HCT116 (cell line): ENCODE measurements at regions not wholly inside any gene's neighbourhood (a gene's known extent, or its start where the extent isn't known, plus 50 kb on each side); places are given as distances from the start of the nearest gene placed in this dataset.

Experiments used
- ATAC-seq: fragments of 200-7000 bp; cut with Tn5 transposase; 2 replicates; pipeline ENCODE4 v1.9.1; 2020; ENCODE audit warnings: mild to moderate bottlenecking, moderate library complexity
- BruUV-seq: library from RNA; stranded (reverse); fragments of 400-500 nt; replicated peaks from 2 replicates; lab custom pipeline; 2021; lab: Mats Ljungman, UMichigan
- CTCF ChIA-PET: fragments of 300-600 bp; sonication (Branson Sonifier 250); formaldehyde crosslinking; loops from one replicate; lab custom pipeline; 2021; ENCODE audit warnings: antibody characterized with exemption; lab: Charles Lee
- POLR2A ChIA-PET: fragments of 300-600, 350-600 bp; sonication (Branson Sonifier 250); formaldehyde crosslinking; loops from one replicate; lab custom pipeline; 2021; ENCODE audit warnings: antibody characterized with exemption; lab: Charles Lee
- RAD21 ChIA-PET, 2 experiments: fragments of 300-600 bp; sonication (Branson Sonifier 250); formaldehyde crosslinking; loops; one replicate each; lab custom pipeline; 2023; ENCODE audit warnings: low total read pairs in 2 of 2; ENCODE audit not compliant: uncharacterized antibody in 2 of 2, unreplicated experiment in 2 of 2, low non-redundant PET in 1 of 2; lab: Charles Lee
- DNase-seq: peaks from one replicate; pipeline ENCODE4 v3.0.0-alpha.2; 2010; ENCODE audit warnings: low read depth, low spot score
- H2AFZ ChIP-seq: fragments of 200-600 bp; shearing (Covaris generic), sonication (generic); 2 replicates; pipeline ENCODE4 v1.6.1; 2017; ENCODE audit warnings: low read depth, mixed run types, mixed read lengths, antibody characterized with exemption, low read length; ENCODE audit not compliant: poor library complexity, severe bottlenecking
- H3K27ac ChIP-seq: 2 replicates; pipeline ENCODE4 v1.5.1; 2012; ENCODE audit warnings: low read depth, low read length
- H3K27me3 ChIP-seq: fragments of 200-600 bp; sonication (generic); 2 replicates; pipeline ENCODE4 v1.6.1; 2016; ENCODE audit warnings: mixed run types, low read length, mixed read lengths; ENCODE audit not compliant: insufficient read depth
- H3K36me3 ChIP-seq, 2 experiments: fragments of 200-500 bp in 1 of 2; fragments of 200-600 bp in 1 of 2; sonication (Bioruptor generic) in 1 of 2; sonication (generic) in 1 of 2; 2 replicates each; pipeline versions ENCODE4 v1.5.1 to v1.6.1; 2014 to 2016; ENCODE audit warnings: low read length in 2 of 2, inconsistent platforms in 1 of 2, mixed read lengths in 1 of 2, mixed run types in 1 of 2; ENCODE audit not compliant: insufficient read depth in 2 of 2, control insufficient read depth in 1 of 2
- H3K4me1 ChIP-seq, 2 experiments: fragments of 200-600 bp in 1 of 2; sonication (generic) in 1 of 2; 2 replicates each; pipeline versions ENCODE4 v1.5.1 to v1.6.1; 2012 to 2017; ENCODE audit warnings: low read length in 2 of 2, inconsistent platforms in 1 of 2, mild to moderate bottlenecking in 1 of 2, mixed read lengths in 1 of 2, mixed run types in 1 of 2, moderate library complexity in 1 of 2; ENCODE audit not compliant: insufficient read depth in 2 of 2, control insufficient read depth in 1 of 2
- H3K4me2 ChIP-seq: fragments of 200-600 bp; sonication (generic); 2 replicates; pipeline ENCODE4 v1.6.1; 2017; ENCODE audit warnings: mixed run types, low read length, mixed read lengths
- H3K4me3 ChIP-seq, 2 experiments: fragments of 200-600 bp in 1 of 2; sonication (generic) in 1 of 2; replicated peaks in 1 of 2; 2 replicates each; pipeline ENCODE4 v1.5.1; 2011 to 2016; ENCODE audit warnings: low read length in 2 of 2, control low read depth in 1 of 2, low read depth in 1 of 2, mild to moderate bottlenecking in 1 of 2, mixed read lengths in 1 of 2, mixed run types in 1 of 2
- H3K79me2 ChIP-seq: fragments of 200-600 bp; sonication (generic); 2 replicates; pipeline ENCODE4 v1.6.1; 2017; ENCODE audit warnings: mild to moderate bottlenecking, mixed run types, low read length, moderate library complexity, mixed read lengths; ENCODE audit not compliant: insufficient read depth
- H3K9ac ChIP-seq: fragments of 200-600 bp; sonication (generic); 2 replicates; pipeline ENCODE4 v1.6.1; 2016; ENCODE audit warnings: low read length, mixed read lengths
- H3K9me2 ChIP-seq: fragments of 200-600 bp; sonication (generic), shearing (Covaris generic); 2 replicates; pipeline ENCODE4 v1.6.1; 2017; ENCODE audit warnings: mixed run types, mild to moderate bottlenecking, moderate library complexity; ENCODE audit not compliant: insufficient read depth
- H3K9me3 ChIP-seq, 2 experiments: fragments of 200-500 bp in 1 of 2; fragments of 200-600 bp in 1 of 2; sonication (Bioruptor generic) in 1 of 2; sonication (generic) in 1 of 2; 2 replicates each; pipeline ENCODE4 v1.6.1; 2014 to 2017; ENCODE audit warnings: low read length in 2 of 2, mixed read lengths in 2 of 2, inconsistent platforms in 1 of 2, low read depth in 1 of 2, mild to moderate bottlenecking in 1 of 2, mixed run types in 1 of 2, moderate library complexity in 1 of 2; ENCODE audit not compliant: control insufficient read depth in 1 of 2, insufficient read depth in 1 of 2
- H4K20me1 ChIP-seq: fragments of 200-600 bp; sonication (generic), shearing (Covaris generic); 2 replicates; pipeline ENCODE4 v1.6.1; 2017; ENCODE audit warnings: mixed run types, mild to moderate bottlenecking, moderate library complexity; ENCODE audit not compliant: insufficient read depth
- ELF1 ChIP-seq: IDR thresholded peaks from 2 replicates; pipeline ENCODE4 v1.6.1; 2012; ENCODE audit warnings: low read depth, borderline replicate concordance
- EZH2 ChIP-seq: fragments of 200-600 bp; sonication (generic); IDR thresholded peaks from 2 replicates; pipeline ENCODE4 v1.6.1; 2017; ENCODE audit warnings: antibody characterized with exemption, mixed run types
- EZH2phosphoT487 ChIP-seq: fragments of 200-600 bp; IDR thresholded peaks from 2 replicates; pipeline ENCODE4 v1.6.1; 2018; ENCODE audit warnings: antibody characterized with exemption, borderline replicate concordance
- FOSL1 ChIP-seq: IDR thresholded peaks from 2 replicates; pipeline ENCODE4 v1.6.1; 2012; ENCODE audit warnings: low read depth
- POLR2A ChIP-seq: IDR thresholded peaks from 2 replicates; pipeline ENCODE4 v1.7.0; 2011; ENCODE audit warnings: borderline replicate concordance; ENCODE audit not compliant: insufficient read depth, insufficient read length; ENCODE audit errors: extremely low read depth
- POLR2AphosphoS5 ChIP-seq: IDR thresholded peaks from 2 replicates; pipeline ENCODE4 v1.6.1; 2011; ENCODE audit warnings: mild to moderate bottlenecking, low read depth, low read length, moderate library complexity
- RAD21 ChIP-seq: IDR thresholded peaks from 2 replicates; pipeline ENCODE4 v1.6.1; 2012; ENCODE audit warnings: low read depth, mild to moderate bottlenecking
- SIN3A ChIP-seq: IDR thresholded peaks from 2 replicates; pipeline ENCODE4 v1.6.1; 2012; ENCODE audit warnings: low read depth
- SP1 ChIP-seq: IDR thresholded peaks from 2 replicates; pipeline ENCODE4 v1.6.1; 2012; ENCODE audit warnings: low read depth
- SRF ChIP-seq: IDR thresholded peaks from 2 replicates; pipeline ENCODE4 v1.6.1; 2012; ENCODE audit warnings: low read depth
- ZFX ChIP-seq: fragments of 450-650 bp; IDR thresholded peaks from 2 replicates; pipeline ENCODE4 v1.6.1; 2017
- ZNF274 ChIP-seq: fragments of 200-500 bp; sonication (Bioruptor generic); IDR thresholded peaks from 2 replicates; pipeline ENCODE4 v1.6.1; 2014; ENCODE audit warnings: mild to moderate bottlenecking, low read depth, low read length, inconsistent platforms
- intact Hi-C: fragments of 100-400 bp; cut with micrococcal nuclease; formaldehyde crosslinking; loops from 2 replicates; pipeline ENCODE4 v1.10.0; 2022
- TF ChIP-seq, protein P1 (sequence below), 3 experiments: fragments of 200-600 bp in 1 of 3; sonication (generic) in 1 of 3; IDR thresholded peaks in 2 of 3; conservative IDR thresholded peaks in 1 of 3; 2 replicates each; pipeline ENCODE4 v1.5.1; 2012 to 2017; ENCODE audit warnings: low read depth in 2 of 3, low read length in 2 of 3, antibody characterized with exemption in 1 of 3, borderline replicate concordance in 1 of 3, control low read depth in 1 of 3, mild to moderate bottlenecking in 1 of 3, mixed read lengths in 1 of 3, mixed run types in 1 of 3, moderate library complexity in 1 of 3; ENCODE audit not compliant: insufficient read depth in 1 of 3
- TF ChIP-seq, protein P2 (sequence below): IDR thresholded peaks from 2 replicates; pipeline ENCODE4 v1.6.1; 2012
- TF ChIP-seq, protein P3 (sequence below): IDR thresholded peaks from 2 replicates; pipeline ENCODE4 v1.6.1; 2011; ENCODE audit warnings: mild to moderate bottlenecking, low read length, moderate library complexity; ENCODE audit not compliant: insufficient replicate concordance; ENCODE audit errors: extremely low read depth

DNA sequence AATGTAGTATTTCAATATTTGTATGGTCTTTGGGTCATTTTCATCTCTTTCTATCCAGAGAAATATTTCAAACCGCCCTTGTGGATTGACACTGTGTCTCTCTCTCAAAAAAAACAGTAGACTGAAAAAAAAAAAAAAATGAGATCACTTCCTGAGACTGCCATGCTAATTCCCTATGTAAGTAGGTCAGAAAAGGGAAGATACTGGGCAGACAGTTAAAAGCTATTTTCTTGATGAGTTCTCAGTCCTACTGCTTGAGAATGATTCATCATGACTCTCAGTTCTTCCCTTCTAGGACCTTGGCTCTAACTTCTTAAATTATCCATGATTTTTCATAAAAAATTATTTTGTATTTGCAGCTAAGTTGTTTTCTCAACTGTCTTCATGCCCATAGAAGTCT is 672.3 kb upstream of the REG3G start (continued):
- TF ChIP-seq ZNF274 (no peak), POLR2AphosphoS5 (no peak), SP1 (no peak), SIN3A (no peak), FOSL1 (no peak), POLR2A (no peak), RAD21 (no peak)

DNA sequence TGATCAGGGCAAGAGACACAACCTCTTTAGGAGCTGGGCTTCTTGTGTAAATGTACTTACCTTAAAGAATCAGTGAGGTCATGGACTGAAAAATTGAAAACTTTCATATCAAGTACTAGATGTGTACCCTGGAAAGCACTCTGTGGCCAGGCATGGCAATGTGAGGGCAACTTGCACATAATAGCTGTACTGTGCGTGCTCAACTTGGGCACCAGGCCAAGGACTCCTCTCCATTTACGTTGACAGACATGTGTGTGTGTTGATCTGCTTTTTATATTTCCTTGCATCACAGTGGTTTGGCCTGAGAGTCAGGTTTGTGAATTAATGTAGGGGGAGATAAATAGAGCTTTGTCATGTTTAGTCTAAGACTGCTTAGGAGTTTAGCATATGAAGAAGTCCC is 669.5 kb upstream of the REG3G start:
- Histone ChIP-seq H2AFZ (no peak overlapping the region), H3K4me1 (no peaks in the 10 kb centered on the region), H4K20me1 (no peaks in the 10 kb centered on the region), H3K9me2 (no peaks in the 10 kb centered on the region), H3K27ac (no peak overlapping the region), H3K9me3 (peaks cover 13 to 15% of the 10 kb centered on the region in 2 experiments; a peak in 2 of 4 replicates), H3K4me2 (no peak overlapping the region), H3K4me3 (no peak overlapping the region), H3K36me3 (no peaks in the 10 kb centered on the region), H3K79me2 (no peaks in the 10 kb centered on the region), H3K9ac (no peak overlapping the region), H3K27me3 (no peaks in the 10 kb centered on the region)
- ChIA-PET POLR2A (no interaction called here), CTCF (no interaction called here), RAD21 (no interaction called here)
- ATAC-seq (no peak), DNase-seq (no peak)
- BruUV-seq, result no TSS peak
- TF ChIP-seq ZNF274, result no peak
- TF ChIP-seq EZH2phosphoT487, result no peak
- TF ChIP-seq POLR2AphosphoS5, result no peak
- TF ChIP-seq EZH2, result no peak
- TF ChIP-seq, protein P1, sequence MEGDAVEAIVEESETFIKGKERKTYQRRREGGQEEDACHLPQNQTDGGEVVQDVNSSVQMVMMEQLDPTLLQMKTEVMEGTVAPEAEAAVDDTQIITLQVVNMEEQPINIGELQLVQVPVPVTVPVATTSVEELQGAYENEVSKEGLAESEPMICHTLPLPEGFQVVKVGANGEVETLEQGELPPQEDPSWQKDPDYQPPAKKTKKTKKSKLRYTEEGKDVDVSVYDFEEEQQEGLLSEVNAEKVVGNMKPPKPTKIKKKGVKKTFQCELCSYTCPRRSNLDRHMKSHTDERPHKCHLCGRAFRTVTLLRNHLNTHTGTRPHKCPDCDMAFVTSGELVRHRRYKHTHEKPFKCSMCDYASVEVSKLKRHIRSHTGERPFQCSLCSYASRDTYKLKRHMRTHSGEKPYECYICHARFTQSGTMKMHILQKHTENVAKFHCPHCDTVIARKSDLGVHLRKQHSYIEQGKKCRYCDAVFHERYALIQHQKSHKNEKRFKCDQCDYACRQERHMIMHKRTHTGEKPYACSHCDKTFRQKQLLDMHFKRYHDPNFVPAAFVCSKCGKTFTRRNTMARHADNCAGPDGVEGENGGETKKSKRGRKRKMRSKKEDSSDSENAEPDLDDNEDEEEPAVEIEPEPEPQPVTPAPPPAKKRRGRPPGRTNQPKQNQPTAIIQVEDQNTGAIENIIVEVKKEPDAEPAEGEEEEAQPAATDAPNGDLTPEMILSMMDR (IDR thresholded peaks at IDR 0.05 in 2 of 3, conservative IDR thresholded peaks at IDR 0.05 in 1 of 3; ENCODE audit: borderline replicate concordance in 1 of 3, insufficient read depth in 1 of 3, low read depth in 2 of 3, low read length in 2 of 3), result no peak
- TF ChIP-seq, protein P2, sequence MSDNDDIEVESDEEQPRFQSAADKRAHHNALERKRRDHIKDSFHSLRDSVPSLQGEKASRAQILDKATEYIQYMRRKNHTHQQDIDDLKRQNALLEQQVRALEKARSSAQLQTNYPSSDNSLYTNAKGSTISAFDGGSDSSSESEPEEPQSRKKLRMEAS, result no peak
- TF ChIP-seq, protein P3, sequence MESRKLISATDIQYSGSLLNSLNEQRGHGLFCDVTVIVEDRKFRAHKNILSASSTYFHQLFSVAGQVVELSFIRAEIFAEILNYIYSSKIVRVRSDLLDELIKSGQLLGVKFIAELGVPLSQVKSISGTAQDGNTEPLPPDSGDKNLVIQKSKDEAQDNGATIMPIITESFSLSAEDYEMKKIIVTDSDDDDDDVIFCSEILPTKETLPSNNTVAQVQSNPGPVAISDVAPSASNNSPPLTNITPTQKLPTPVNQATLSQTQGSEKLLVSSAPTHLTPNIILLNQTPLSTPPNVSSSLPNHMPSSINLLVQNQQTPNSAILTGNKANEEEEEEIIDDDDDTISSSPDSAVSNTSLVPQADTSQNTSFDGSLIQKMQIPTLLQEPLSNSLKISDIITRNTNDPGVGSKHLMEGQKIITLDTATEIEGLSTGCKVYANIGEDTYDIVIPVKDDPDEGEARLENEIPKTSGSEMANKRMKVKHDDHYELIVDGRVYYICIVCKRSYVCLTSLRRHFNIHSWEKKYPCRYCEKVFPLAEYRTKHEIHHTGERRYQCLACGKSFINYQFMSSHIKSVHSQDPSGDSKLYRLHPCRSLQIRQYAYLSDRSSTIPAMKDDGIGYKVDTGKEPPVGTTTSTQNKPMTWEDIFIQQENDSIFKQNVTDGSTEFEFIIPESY, result no peak
- no peak for TF ChIP-seq SRF
- TF ChIP-seq POLR2A, result no peak
- no peak for TF ChIP-seq ELF1
- TF ChIP-seq ZFX, result no peak
- intact Hi-C loops, result no loop called here
